ENCODE measurements at regions not wholly inside any gene's neighbourhood (a gene's known extent, or its start where the extent isn't known, plus 50 kb on each side); places are given as distances from the start of the nearest gene placed in this dataset.

DNA sequence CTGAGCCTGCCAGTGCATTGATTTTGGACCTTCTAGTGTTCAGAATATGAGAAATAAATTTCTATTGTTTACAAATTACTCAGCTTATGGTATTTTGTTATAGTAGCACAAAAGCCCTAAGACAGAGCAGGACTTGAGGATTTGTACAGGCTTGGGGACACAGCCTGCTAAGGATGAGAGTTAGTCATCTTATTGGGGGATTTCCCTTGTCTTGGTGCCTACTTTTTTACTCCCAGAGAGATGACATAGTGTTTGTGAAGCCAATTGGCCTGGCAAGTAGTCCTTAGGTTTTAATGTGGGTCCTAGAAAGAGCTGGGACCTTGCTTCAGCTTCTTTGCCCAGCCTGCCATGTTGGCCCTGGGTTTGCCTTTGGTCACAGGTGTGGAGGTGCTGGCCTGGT lies 364.0 kb downstream of the REEP3 start:
- no peak overlapping the region for H3K4me3 ChIP-seq (ENCODE audit: low read depth, low read length, poor library complexity, severe bottlenecking)
- no peaks in the 10 kb centered on the region for H3K4me1 ChIP-seq (ENCODE audit: insufficient read depth, low read length, poor library complexity, severe bottlenecking)
- BruUV-seq (replicated peaks) = no TSS peak
- H3K27me3 ChIP-seq (replicated peaks; ENCODE audit: insufficient read depth, low read depth, low read length, poor library complexity) = peaks cover 1% of the 10 kb centered on the region
- no peaks in the 10 kb centered on the region for H3K36me3 ChIP-seq (ENCODE audit: insufficient read depth, low read length, poor library complexity, severe bottlenecking)
- ChIA-PET CTCF (no interaction called here), POLR2A (ENCODE audit: low non-redundant PET) (no interaction called here)
- no peak for TF ChIP-seq EZH2 (IDR thresholded peaks at IDR 0.05; ENCODE audit: borderline replicate concordance, low read depth, low read length, poor library complexity, severe bottlenecking)
- TF ChIP-seq CTCF (conservative IDR thresholded peaks at IDR 0.05; ENCODE audit: low read depth, low read length) = no peak
- intact Hi-C loops (cut with micrococcal nuclease; ENCODE audit: unreplicated experiment) = no loop called here
- H3K27ac ChIP-seq (ENCODE audit: low read depth, low read length, poor library complexity, severe bottlenecking) = no peak overlapping the region
- H3K9me3 ChIP-seq (ENCODE audit: low read depth, low read length, poor library complexity, severe bottlenecking) = no peaks in the 10 kb centered on the region
- no peak for DNase-seq (ENCODE audit: low spot score)

- Histone ChIP-seq H3K9me3 (ENCODE audit: low read depth, low read length, poor library complexity, severe bottlenecking) (no peaks in the 10 kb centered on the region), H3K36me3 (ENCODE audit: insufficient read depth, low read length, poor library complexity, severe bottlenecking) (no peaks in the 10 kb centered on the region), H3K4me3 (ENCODE audit: low read depth, low read length, poor library complexity, severe bottlenecking) (no peak overlapping the region), H3K4me1 (ENCODE audit: insufficient read depth, low read length, poor library complexity, severe bottlenecking) (no peaks in the 10 kb centered on the region), H3K27ac (ENCODE audit: low read depth, low read length, poor library complexity, severe bottlenecking) (no peak overlapping the region), H3K27me3 (replicated peaks; ENCODE audit: insufficient read depth, low read depth, low read length, poor library complexity) (no peaks in the 10 kb centered on the region)
- TF ChIP-seq CTCF (conservative IDR thresholded peaks at IDR 0.05; ENCODE audit: low read depth, low read length) = no peak
- TF ChIP-seq EZH2 (IDR thresholded peaks at IDR 0.05; ENCODE audit: borderline replicate concordance, low read depth, low read length, poor library complexity, severe bottlenecking) = no peak
- POLR2A ChIA-PET (ENCODE audit: low non-redundant PET) = no interaction called here
- CTCF ChIA-PET = interaction anchor here (0.6 kb wide), 1 partner anchor 1377 kb away, joined by 9 read pairs; no protein-coding TSS in a partner anchor
- no TSS peak for BruUV-seq (replicated peaks)
- DNase-seq (ENCODE audit: low spot score) = no peak
- intact Hi-C loops (cut with micrococcal nuclease; ENCODE audit: unreplicated experiment) = no loop called here
Measured at GRCh38 chr10:63886281-63887022, 365.3 kb downstream of the REEP3 start.

- Histone ChIP-seq H3K4me1 (ENCODE audit: insufficient read depth, low read length, poor library complexity, severe bottlenecking) (no peaks in the 10 kb centered on the region), H3K9me3 (ENCODE audit: low read depth, low read length, poor library complexity, severe bottlenecking) (no peaks in the 10 kb centered on the region), H3K4me3 (ENCODE audit: low read depth, low read length, poor library complexity, severe bottlenecking) (no peak overlapping the region), H3K36me3 (ENCODE audit: insufficient read depth, low read length, poor library complexity, severe bottlenecking) (no peaks in the 10 kb centered on the region), H3K27me3 (replicated peaks; ENCODE audit: insufficient read depth, low read depth, low read length, poor library complexity) (no peaks in the 10 kb centered on the region), H3K27ac (ENCODE audit: low read depth, low read length, poor library complexity, severe bottlenecking) (no peak overlapping the region)
- TF ChIP-seq CTCF (conservative IDR thresholded peaks at IDR 0.05; ENCODE audit: low read depth, low read length) (peak; percentile 42), EZH2 (IDR thresholded peaks at IDR 0.05; ENCODE audit: borderline replicate concordance, low read depth, low read length, poor library complexity, severe bottlenecking) (no peak)
- intact Hi-C loops (cut with micrococcal nuclease; ENCODE audit: unreplicated experiment) = no loop called here
- BruUV-seq (replicated peaks) = no TSS peak
- POLR2A ChIA-PET (ENCODE audit: low non-redundant PET) = no interaction called here
- DNase-seq (ENCODE audit: low spot score) = peak; percentile 20
- CTCF ChIA-PET = interaction anchor here (0.6 kb wide), 1 partner anchor 1377 kb away, joined by 9 read pairs; no protein-coding TSS in a partner anchor
Measured at GRCh38 chr10:63887023-63887589, 365.9 kb downstream of the REEP3 start.

Data from A673 (cell line).